Spinal cord (tissue), 9 donors: ENCODE measurements at regions not wholly inside any gene's neighbourhood (a gene's known extent, or its start where the extent isn't known, plus 50 kb on each side); places are given as distances from the start of the nearest gene placed in this dataset.

ENCODE experiments used
- DNase-seq, 6 donors: peaks; one replicate each; pipeline versions ENCODE4 v3.0.0 to v3.0.0-alpha.2; 2013 to 2015; ENCODE audit warnings: low spot score in 6 of 6, low read depth in 4 of 6
- H3K27ac ChIP-seq: one replicate; pipeline ENCODE4 v1.5.1; 2013; ENCODE audit warnings: low read depth, low read length, control low read depth
- H3K27me3 ChIP-seq: one replicate; pipeline ENCODE4 v1.6.1; 2013; ENCODE audit warnings: low read length; ENCODE audit not compliant: control insufficient read depth, insufficient read depth
- H3K36me3 ChIP-seq: one replicate; pipeline ENCODE4 v1.6.1; 2013; ENCODE audit warnings: low read length; ENCODE audit not compliant: control insufficient read depth, insufficient read depth
- H3K4me1 ChIP-seq: one replicate; pipeline ENCODE4 v1.6.1; 2013; ENCODE audit warnings: low read length; ENCODE audit not compliant: control insufficient read depth, insufficient read depth
- H3K4me3 ChIP-seq: one replicate; pipeline ENCODE4 v1.5.1; 2013; ENCODE audit warnings: low read depth, low read length, control low read depth
- H3K9me3 ChIP-seq: one replicate; pipeline ENCODE4 v1.6.1; 2013; ENCODE audit warnings: low read length; ENCODE audit not compliant: control insufficient read depth, insufficient read depth
- WGBS: methylation state at CpG from one replicate; pipeline ENCODE4 v1.1.5; 2013; ENCODE audit warnings: missing lambda C conversion rate; ENCODE audit not compliant: insufficient coverage; 5-methylcytosine and 5-hydroxymethylcytosine counted together
- donor health status: healthy.

DNA sequence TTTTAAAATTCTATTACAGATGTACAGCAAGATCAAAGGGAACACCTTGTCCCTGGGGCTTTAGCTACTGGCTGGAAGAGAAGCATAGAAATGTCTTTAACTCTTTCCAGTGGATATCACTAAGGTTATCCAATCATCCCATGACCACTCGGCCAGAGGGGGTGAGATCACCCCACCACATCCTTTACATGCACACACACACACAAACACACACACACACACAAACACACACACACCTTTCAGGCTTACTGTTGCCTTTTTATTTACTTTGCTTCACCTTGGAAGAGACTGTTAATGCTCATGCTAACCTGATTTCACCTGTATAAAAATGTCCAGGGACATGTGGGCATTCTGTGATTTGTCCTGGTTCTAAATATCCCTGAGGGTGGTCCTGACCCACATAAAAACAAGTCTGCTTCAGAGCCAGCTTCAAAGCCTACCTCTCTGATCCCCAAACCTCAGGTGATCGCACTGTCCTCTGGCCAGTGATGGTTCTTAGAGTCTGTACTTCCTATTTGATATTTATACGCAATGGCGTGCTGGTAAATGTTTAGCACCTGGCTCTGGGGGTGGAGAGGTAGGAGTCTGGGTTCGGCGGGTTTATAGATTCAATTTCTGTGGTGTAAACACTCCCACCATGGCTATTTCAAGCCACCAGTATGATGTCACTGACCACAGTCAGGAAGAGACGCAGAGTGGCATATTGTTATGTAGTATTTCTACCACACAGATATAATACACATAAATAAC, 166.1 kb upstream of the EEA1 start:
- WGBS = 89% methylated on average over 1 of the region's 7 CpGs
- Histone ChIP-seq H3K4me1 (no peaks in the 10 kb centered on the region), H3K27ac (no peak overlapping the region), H3K4me3 (no peak overlapping the region), H3K9me3 (no peaks in the 10 kb centered on the region), H3K27me3 (no peaks in the 10 kb centered on the region), H3K36me3 (no peaks in the 10 kb centered on the region)
- no peak for DNase-seq

DNA sequence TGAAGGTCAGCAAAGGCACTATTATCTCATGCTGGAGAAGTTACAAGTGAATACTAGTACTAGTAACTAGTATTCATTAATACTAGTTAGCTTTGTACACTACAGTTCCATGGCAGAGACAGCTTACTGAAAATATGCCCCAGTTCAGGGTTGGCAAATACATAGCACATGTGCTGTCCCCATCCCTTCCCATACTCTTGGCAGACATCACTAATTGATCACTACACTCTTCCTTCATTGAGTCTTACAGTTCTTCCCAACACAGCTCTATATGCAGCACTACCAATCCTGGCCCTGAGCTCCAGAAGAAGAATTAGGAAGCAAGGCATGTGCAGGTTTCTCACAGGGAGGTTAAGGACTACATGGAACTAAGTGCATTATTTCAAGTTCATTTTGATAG, 168.3 kb upstream of the EEA1 start:
- Histone ChIP-seq H3K27ac (no peak overlapping the region), H3K9me3 (no peaks in the 10 kb centered on the region), H3K4me1 (peaks cover 12% of the 10 kb centered on the region), H3K4me3 (no peak overlapping the region), H3K27me3 (no peaks in the 10 kb centered on the region), H3K36me3 (no peaks in the 10 kb centered on the region)
- no peak for DNase-seq

DNA sequence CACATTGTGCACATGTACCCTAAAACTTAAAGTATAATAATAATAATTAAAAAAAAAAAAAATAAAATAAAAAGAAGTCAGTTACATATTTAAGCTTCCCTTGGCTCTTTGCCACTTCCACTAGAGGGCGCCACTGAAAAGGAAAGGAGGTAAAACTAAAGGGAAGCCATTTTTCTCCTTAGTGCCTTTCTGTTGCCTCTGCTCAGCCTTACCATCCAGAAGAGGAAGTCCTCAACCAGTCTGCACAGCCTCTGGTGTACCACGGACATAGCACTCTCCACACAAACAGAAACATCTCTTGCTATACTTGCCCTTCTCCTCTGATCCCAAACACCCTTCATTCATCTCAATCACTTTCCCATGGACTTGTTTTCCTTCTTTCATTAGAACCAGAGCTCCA, 169.0 kb upstream of the EEA1 start:
- 89% methylated on average over 1 of the region's 2 CpGs for WGBS
- H3K4me1 ChIP-seq = peaks cover 12% of the 10 kb centered on the region
- H3K27me3 ChIP-seq = no peaks in the 10 kb centered on the region
- H3K27ac ChIP-seq = no peak overlapping the region
- no peak overlapping the region for H3K4me3 ChIP-seq
- DNase-seq = no peak
- H3K9me3 ChIP-seq = no peaks in the 10 kb centered on the region
- no peaks in the 10 kb centered on the region for H3K36me3 ChIP-seq

DNA sequence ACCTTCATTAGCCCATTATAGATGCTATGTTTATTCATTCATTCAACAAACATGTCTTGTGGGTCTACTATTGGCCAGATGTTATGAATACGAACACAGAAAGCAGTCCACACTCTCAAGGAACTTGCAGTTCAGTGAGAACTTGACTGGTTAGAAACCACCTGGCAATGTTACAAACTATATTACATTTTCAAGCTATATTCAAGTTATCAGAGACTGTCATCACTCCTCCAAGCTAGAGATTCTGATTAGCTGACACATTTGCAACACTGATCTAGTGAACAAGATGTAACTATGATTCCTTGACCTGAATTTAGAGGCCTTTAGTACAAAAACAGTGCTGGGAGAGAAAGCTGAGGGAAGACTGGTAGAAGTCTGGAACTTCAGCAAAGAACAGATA, 170.7 kb upstream of the EEA1 start:
- DNase-seq = no peak
- H3K9me3 ChIP-seq = no peaks in the 10 kb centered on the region
- peak overlapping the region; percentile 85 for H3K27ac ChIP-seq

DNA sequence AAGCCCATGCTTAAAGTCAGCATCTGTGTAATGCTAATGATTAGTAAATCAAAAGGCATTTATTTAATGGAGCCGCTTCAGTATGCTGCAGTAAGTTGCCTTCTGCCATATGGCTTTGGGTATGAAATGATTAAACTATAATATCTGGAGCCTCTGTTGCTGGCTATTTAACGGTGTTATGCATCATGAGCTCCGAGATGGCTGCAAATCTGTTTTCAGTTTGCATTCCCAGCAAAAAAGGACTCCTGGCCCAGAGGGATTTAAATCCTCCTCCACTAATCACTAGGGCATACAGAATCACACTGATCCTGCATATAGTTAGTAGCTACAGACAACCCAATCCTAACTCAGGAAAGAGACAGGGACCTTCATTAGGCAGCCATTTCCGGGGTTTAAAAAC, 171.5 kb upstream of the EEA1 start:
- Histone ChIP-seq H3K27me3 (no peaks in the 10 kb centered on the region), H3K9me3 (no peaks in the 10 kb centered on the region), H3K36me3 (no peaks in the 10 kb centered on the region), H3K27ac (peak overlapping the region; percentile 85), H3K4me1 (peaks cover 12% of the 10 kb centered on the region), H3K4me3 (no peak overlapping the region)
- peak in 1 of 6 donors; percentile 88 for DNase-seq
- no CpG with 5 or more reads among the region's 4 CpGs for WGBS

More for the DNA sequence above, 170.7 kb upstream of the EEA1 start:
- no peaks in the 10 kb centered on the region for H3K36me3 ChIP-seq
- 100% methylated on average over 1 of the region's 1 CpG for WGBS
- no peaks in the 10 kb centered on the region for H3K27me3 ChIP-seq
- H3K4me1 ChIP-seq = peaks cover 12% of the 10 kb centered on the region
- H3K4me3 ChIP-seq = no peak overlapping the region

DNA sequence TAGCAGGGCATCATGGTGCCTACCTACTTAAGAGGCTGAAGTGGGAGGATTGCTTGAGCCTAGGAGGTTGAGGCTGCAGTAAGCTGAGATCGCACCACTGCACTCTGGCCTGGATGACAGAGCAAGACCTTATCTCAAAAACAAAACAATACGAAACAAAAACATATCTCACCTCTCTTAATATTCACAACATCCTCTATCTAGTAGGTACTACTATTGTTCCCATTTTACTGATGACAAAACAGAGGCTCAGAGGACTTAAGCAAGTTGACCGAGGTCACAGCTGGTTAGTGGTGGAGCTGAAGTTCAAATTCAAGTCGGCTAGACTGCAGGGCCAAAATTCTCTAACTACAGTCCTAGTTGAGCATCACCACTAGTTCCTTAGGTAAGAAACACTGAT, 172.3 kb upstream of the EEA1 start:
- no peak for DNase-seq
- WGBS = 100% methylated on average over 1 of the region's 4 CpGs
- H3K36me3 ChIP-seq = no peaks in the 10 kb centered on the region
- no peaks in the 10 kb centered on the region for H3K9me3 ChIP-seq
- no peak overlapping the region for H3K4me3 ChIP-seq
- no peaks in the 10 kb centered on the region for H3K27me3 ChIP-seq
- peak overlapping the region; percentile 85 for H3K27ac ChIP-seq
- H3K4me1 ChIP-seq = peaks cover 12% of the 10 kb centered on the region

DNA sequence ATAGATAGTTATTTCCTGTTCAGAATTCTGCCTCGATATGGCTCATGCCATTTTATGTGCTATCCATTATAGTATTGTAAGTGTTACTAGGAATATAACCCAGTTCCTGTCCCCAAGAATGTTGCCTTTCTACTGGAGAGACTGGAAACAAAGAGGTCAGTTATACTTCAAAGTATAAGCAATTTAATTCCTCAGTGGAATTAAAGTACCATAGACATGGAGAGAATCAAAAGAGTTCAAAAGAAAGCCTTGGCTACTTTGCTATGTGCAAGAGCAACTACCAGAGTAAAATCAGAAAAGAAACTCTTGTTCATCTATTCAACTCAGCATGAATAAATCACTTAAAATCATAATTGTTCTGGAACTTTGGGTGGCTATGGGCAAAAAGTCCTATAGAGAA, 173.2 kb upstream of the EEA1 start:
- H3K27ac ChIP-seq = peak overlapping the region; percentile 85
- peak in 1 of 6 donors; percentile 55 for DNase-seq
- no CpG with 5 or more reads among the region's 1 CpG for WGBS
- H3K4me3 ChIP-seq = no peak overlapping the region
- no peaks in the 10 kb centered on the region for H3K9me3 ChIP-seq
- H3K4me1 ChIP-seq = peaks cover 12% of the 10 kb centered on the region
- no peaks in the 10 kb centered on the region for H3K27me3 ChIP-seq
- H3K36me3 ChIP-seq = no peaks in the 10 kb centered on the region

DNA sequence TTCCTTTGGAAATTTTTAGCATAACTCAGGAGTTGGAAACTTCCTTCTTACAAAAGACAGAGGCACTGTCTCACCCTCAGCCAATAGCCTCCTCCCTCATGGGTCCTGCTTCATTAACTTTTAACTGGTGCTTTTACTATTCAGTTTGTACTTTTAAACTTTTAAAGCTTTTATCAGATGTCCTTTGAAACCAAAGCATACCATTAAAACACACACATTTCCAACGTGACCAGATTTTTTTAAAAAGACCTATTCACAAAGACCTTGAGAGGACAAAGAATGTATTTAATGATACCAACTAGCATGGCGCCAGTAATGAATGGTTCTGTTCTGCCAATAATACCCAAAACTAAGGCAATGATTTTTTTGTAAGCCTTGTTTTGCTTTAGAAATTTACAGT, 173.6 kb upstream of the EEA1 start:
- Histone ChIP-seq H3K4me1 (peaks cover 12% of the 10 kb centered on the region), H3K27me3 (no peaks in the 10 kb centered on the region), H3K27ac (peak overlapping the region; percentile 85), H3K36me3 (no peaks in the 10 kb centered on the region), H3K9me3 (no peaks in the 10 kb centered on the region), H3K4me3 (no peak overlapping the region)
- WGBS = no CpG with 5 or more reads among the region's 2 CpGs
- peak in 2 of 6 donors; percentile 64 to 75 for DNase-seq

DNA sequence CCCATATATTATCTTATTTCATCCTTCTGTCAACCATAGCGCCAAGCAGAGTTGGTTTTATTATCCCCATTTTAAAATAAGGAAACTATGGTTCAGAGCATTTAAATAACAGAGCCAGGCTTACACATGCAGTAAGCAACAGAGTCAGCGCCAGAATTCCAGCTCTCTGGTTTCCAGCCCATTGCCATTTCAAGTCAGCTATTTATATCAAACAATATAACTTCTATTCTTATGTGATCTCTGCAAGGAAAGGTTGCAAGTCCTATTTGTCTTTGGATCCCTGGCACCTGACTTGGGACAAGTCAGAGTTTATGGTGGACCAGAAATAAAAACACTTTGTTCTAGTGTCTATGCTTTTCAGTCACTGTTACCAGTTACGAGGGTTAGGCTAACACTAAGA, 174.1 kb upstream of the EEA1 start:
- WGBS = 40% methylated on average over 1 of the region's 3 CpGs
- Histone ChIP-seq H3K27ac (peak overlapping the region; percentile 85), H3K9me3 (no peaks in the 10 kb centered on the region), H3K4me1 (peaks cover 12% of the 10 kb centered on the region), H3K36me3 (no peaks in the 10 kb centered on the region), H3K27me3 (no peaks in the 10 kb centered on the region), H3K4me3 (no peak overlapping the region)
- DNase-seq = peak in 2 of 6 donors; percentile 64 to 79

DNA sequence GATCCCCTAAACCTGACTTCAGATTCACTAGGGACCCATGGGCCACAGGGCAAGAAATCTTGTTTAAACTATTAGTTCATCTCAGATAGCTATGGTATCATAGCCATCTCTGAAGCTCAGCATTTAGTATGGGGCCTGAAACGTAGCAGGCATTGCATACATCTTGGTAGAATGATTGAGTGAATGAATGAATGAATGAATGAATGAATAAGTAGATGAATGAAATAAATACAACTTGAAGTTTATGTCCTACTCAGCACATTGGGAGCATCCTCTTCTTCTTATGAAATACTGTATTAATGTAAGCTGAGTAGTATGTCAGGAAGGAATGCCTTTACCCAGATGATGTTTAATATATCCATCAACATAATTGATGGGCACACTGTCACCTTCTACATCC, 175.4 kb upstream of the EEA1 start:
- H3K27ac ChIP-seq = peak overlapping the region; percentile 26
- no peak overlapping the region for H3K4me3 ChIP-seq
- H3K4me1 ChIP-seq = peaks cover 12% of the 10 kb centered on the region
- H3K27me3 ChIP-seq = no peaks in the 10 kb centered on the region
- WGBS = 100% methylated on average over 1 of the region's 1 CpG
- no peaks in the 10 kb centered on the region for H3K9me3 ChIP-seq
- no peak for DNase-seq
- no peaks in the 10 kb centered on the region for H3K36me3 ChIP-seq
